Activated CD8-positive, alpha-beta memory T cell treated with anti-CD3 and anti-CD28 coated beads, Interleukin-2, amount 10 ng/mL, durations not matched to agents 7 days and 5 days (primary cell): ENCODE measurements at regions not wholly inside any gene's neighbourhood (a gene's known extent, or its start where the extent isn't known, plus 50 kb on each side); places are given as distances from the start of the nearest gene placed in this dataset.

Experiments
- ATAC-seq: fragments of 150-1000 bp; cut with Tn5 transposase; one replicate; pipeline ENCODE4 v1.10.0; 2021; ENCODE audit warnings: moderate library complexity
- CTCF ChIA-PET: fragments of 350-600 bp; sonication (Branson Sonifier 250); formaldehyde crosslinking; loops from one replicate; lab custom pipeline; 2021; ENCODE audit warnings: antibody characterized with exemption; lab: Charles Lee
- DNase-seq: peaks from one replicate; pipeline ENCODE4 v3.0.0-alpha.2; 2020
- H3K27ac Mint-ChIP-seq: one replicate; pipeline ENCODE4 v1.8.0; 2021; ENCODE audit warnings: mild to moderate bottlenecking, mixed read lengths
- H3K27me3 Mint-ChIP-seq: one replicate; pipeline ENCODE4 v1.8.0; 2021; ENCODE audit warnings: mixed read lengths
- H3K36me3 Mint-ChIP-seq: one replicate; pipeline ENCODE4 v1.8.0; 2021; ENCODE audit warnings: mild to moderate bottlenecking, mixed read lengths
- H3K4me1 Mint-ChIP-seq: one replicate; pipeline ENCODE4 v1.8.0; 2021; ENCODE audit warnings: mixed read lengths
- H3K4me3 Mint-ChIP-seq: one replicate; pipeline ENCODE4 v1.8.0; 2021; ENCODE audit warnings: mild to moderate bottlenecking, moderate library complexity, mixed read lengths
- H3K9me3 Mint-ChIP-seq: one replicate; pipeline ENCODE4 v1.8.0; 2022; ENCODE audit warnings: low read depth, mixed read lengths

- Mint-ChIP-seq H3K9me3 (no peaks in the 10 kb centered on the region), H3K4me3 (no peak overlapping the region), H3K27me3 (no peaks in the 10 kb centered on the region), H3K4me1 (no peaks in the 10 kb centered on the region), H3K36me3 (no peaks in the 10 kb centered on the region), H3K27ac (no peak overlapping the region)
- ATAC-seq (no peak), DNase-seq (no peak)
- CTCF ChIA-PET, result no interaction called here
These were observed 883.5 kb downstream of the TBC1D22A start for GRCh38 chr22:47645923-47646322.

GRCh38 chr22:47645450-47645914 is 883.0 kb downstream of the TBC1D22A start:
- Mint-ChIP-seq H3K27ac (no peak overlapping the region), H3K27me3 (no peaks in the 10 kb centered on the region), H3K4me3 (no peak overlapping the region), H3K4me1 (no peaks in the 10 kb centered on the region), H3K9me3 (no peaks in the 10 kb centered on the region), H3K36me3 (no peaks in the 10 kb centered on the region)
- CTCF ChIA-PET, result no interaction called here
- ATAC-seq, result no peak
- DNase-seq, result no peak

DNA sequence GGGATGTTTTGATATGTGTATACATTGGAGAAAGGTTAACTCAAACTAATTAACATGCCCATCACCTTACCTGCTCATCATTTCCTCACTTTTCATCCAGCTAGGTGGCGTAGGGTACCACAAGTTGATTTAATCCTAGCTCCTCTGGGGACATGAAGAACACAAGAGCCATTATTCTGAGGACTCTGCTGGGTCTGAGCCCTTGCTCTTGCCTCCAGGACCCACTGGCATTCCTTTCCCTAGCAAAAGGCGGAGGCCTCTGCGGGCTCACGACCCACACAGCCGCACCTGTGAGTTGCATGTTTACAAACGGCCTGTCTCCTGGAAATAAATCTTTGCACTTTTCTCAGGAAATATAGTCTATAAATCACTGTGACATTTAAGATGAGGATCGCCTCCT is 871.9 kb downstream of the TBC1D22A start:
- CTCF ChIA-PET, result no interaction called here
- ATAC-seq, result no peak

DNA sequence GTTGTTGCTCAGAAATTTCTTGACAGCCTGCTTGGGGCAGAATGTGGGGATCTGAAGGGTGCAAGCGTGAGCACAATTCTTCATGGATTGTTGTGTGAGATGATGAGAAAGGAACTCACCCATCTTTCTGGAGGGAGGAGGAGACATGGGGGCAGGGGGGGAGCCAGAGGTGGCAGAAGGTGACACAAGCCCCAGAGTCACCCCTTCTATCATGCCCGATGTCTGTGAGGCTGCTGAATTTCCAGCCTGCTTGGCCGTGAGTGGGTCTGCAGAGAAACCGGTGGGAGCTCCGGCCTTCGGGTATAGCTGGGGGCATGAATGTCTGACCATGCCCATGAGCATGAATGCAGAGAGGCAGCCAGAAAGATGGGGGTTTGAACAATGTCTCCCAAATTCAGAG is 870.7 kb downstream of the TBC1D22A start:
- H3K27me3 Mint-ChIP-seq, result no peaks in the 10 kb centered on the region
- CTCF ChIA-PET, result no interaction called here
- H3K9me3 Mint-ChIP-seq, result peaks cover 3% of the 10 kb centered on the region
- DNase-seq, result no peak
- no peak overlapping the region for H3K27ac Mint-ChIP-seq
- no peak for ATAC-seq
- no peaks in the 10 kb centered on the region for H3K36me3 Mint-ChIP-seq
- no peak overlapping the region for H3K4me3 Mint-ChIP-seq
- H3K4me1 Mint-ChIP-seq, result no peaks in the 10 kb centered on the region

More for the DNA sequence above, 871.9 kb downstream of the TBC1D22A start:
- DNase-seq, result no peak
- H3K27ac Mint-ChIP-seq, result no peak overlapping the region
- H3K4me3 Mint-ChIP-seq, result no peak overlapping the region
- no peaks in the 10 kb centered on the region for H3K4me1 Mint-ChIP-seq
- no peaks in the 10 kb centered on the region for H3K36me3 Mint-ChIP-seq
- peaks cover 7% of the 10 kb centered on the region for H3K9me3 Mint-ChIP-seq
- no peaks in the 10 kb centered on the region for H3K27me3 Mint-ChIP-seq

GRCh38 chr22:47632701-47633100 is 870.3 kb downstream of the TBC1D22A start:
- CTCF ChIA-PET, result no interaction called here
- ATAC-seq (no peak), DNase-seq (no peak)
- Mint-ChIP-seq H3K4me3 (no peak overlapping the region), H3K27ac (no peak overlapping the region), H3K27me3 (no peaks in the 10 kb centered on the region), H3K36me3 (no peaks in the 10 kb centered on the region), H3K4me1 (no peaks in the 10 kb centered on the region), H3K9me3 (peaks cover 3% of the 10 kb centered on the region)

DNA sequence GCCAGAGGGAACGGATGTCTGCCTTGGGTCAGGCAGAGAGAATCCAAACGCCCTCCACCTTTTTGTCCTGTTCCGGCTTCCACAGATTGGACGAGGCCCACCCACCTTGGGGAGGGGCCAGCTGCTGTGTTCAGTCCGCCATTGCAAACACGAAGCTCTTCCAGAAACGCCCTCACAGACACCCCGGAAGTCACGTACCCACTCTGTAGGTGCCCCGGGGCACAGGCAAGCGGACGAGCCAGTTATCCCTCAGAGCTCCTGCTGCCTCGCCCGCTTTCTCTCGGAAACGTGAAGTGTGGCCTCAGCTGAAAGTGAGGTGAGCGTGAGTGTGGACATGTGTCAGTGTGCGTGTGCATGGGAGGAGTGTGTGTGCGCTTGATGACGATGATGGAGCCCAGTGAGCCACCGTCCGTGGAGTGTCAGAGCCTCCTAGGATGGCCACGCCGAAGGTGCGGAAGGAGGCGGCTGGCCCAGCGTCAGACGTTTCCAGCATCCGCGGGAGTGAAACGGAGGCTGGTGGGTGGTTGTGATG is 869.2 kb downstream of the TBC1D22A start:
- no peak overlapping the region for H3K4me3 Mint-ChIP-seq
- DNase-seq (no peak), ATAC-seq (no peak)
- CTCF ChIA-PET, result no interaction called here
- no peak overlapping the region for H3K27ac Mint-ChIP-seq
- H3K36me3 Mint-ChIP-seq, result no peaks in the 10 kb centered on the region
- H3K27me3 Mint-ChIP-seq, result no peaks in the 10 kb centered on the region
- H3K9me3 Mint-ChIP-seq, result no peaks in the 10 kb centered on the region
- H3K4me1 Mint-ChIP-seq, result no peaks in the 10 kb centered on the region

DNA sequence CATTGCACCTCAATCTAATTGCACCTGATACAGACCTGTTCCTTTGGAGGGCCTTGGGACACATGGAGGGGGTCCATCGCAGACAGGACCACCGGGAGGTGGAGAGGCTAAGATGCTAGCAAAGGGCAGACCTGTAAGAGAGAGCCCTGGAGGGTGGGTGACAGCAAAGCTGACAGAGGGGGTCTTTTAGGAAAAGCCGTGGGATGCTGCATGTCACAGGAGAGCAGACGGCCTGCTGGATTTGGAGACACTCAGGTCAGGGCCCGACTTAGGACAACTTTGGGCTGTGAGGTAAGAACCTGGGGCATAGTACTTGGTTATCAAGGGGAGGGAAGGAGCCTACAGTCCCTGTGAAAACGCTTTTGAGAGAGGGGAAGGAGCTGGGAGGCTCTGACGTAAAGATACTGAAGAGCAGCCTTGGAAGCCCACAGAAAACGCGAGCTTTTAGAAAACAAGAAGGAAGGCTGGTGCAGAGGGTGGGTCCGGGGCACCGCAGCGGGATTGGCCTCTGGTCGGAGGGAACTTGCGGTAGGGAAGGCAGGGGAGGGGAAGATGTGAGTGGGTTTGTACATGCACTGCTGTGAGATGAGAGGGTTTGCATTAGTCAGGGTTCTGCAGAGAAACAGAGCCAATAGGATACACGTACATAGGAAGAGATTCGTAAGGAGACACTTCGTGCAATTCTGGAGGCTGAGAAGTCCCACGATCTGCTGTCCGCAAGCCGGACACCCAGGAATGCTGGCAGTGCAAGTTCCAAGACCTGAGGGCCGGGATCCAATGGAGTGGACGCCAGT is 868.5 kb downstream of the TBC1D22A start:
- CTCF ChIA-PET, result no interaction called here
- DNase-seq, result no peak
- no peaks in the 10 kb centered on the region for H3K9me3 Mint-ChIP-seq
- H3K4me1 Mint-ChIP-seq, result no peaks in the 10 kb centered on the region
- no peak overlapping the region for H3K4me3 Mint-ChIP-seq
- H3K27ac Mint-ChIP-seq, result no peak overlapping the region
- no peaks in the 10 kb centered on the region for H3K27me3 Mint-ChIP-seq
- H3K36me3 Mint-ChIP-seq, result no peaks in the 10 kb centered on the region
- no peak for ATAC-seq

- H3K4me1 Mint-ChIP-seq, result no peaks in the 10 kb centered on the region
- ATAC-seq, result no peak
- no peaks in the 10 kb centered on the region for H3K36me3 Mint-ChIP-seq
- CTCF ChIA-PET, result no interaction called here
- H3K9me3 Mint-ChIP-seq, result no peaks in the 10 kb centered on the region
- no peaks in the 10 kb centered on the region for H3K27me3 Mint-ChIP-seq
- H3K4me3 Mint-ChIP-seq, result no peak overlapping the region
- H3K27ac Mint-ChIP-seq, result no peak overlapping the region
- no peak for DNase-seq
These were observed 867.6 kb downstream of the TBC1D22A start for GRCh38 chr22:47629791-47630655.

- no peak for ATAC-seq
- H3K9me3 Mint-ChIP-seq, result no peaks in the 10 kb centered on the region
- H3K27me3 Mint-ChIP-seq, result no peaks in the 10 kb centered on the region
- no peak overlapping the region for H3K27ac Mint-ChIP-seq
- peak; percentile 11 for DNase-seq
- CTCF ChIA-PET, result no interaction called here
- H3K4me1 Mint-ChIP-seq, result no peaks in the 10 kb centered on the region
- no peak overlapping the region for H3K4me3 Mint-ChIP-seq
- H3K36me3 Mint-ChIP-seq, result no peaks in the 10 kb centered on the region
These were observed 866.8 kb downstream of the TBC1D22A start for GRCh38 chr22:47629273-47629711.

- DNase-seq (peak; percentile 12), ATAC-seq (no peak)
- CTCF ChIA-PET, result no interaction called here
- Mint-ChIP-seq H3K9me3 (no peaks in the 10 kb centered on the region), H3K36me3 (no peaks in the 10 kb centered on the region), H3K4me1 (no peaks in the 10 kb centered on the region), H3K27ac (no peak overlapping the region), H3K4me3 (no peak overlapping the region), H3K27me3 (no peaks in the 10 kb centered on the region)
These were observed 866.2 kb downstream of the TBC1D22A start for GRCh38 chr22:47628477-47629272.

DNA sequence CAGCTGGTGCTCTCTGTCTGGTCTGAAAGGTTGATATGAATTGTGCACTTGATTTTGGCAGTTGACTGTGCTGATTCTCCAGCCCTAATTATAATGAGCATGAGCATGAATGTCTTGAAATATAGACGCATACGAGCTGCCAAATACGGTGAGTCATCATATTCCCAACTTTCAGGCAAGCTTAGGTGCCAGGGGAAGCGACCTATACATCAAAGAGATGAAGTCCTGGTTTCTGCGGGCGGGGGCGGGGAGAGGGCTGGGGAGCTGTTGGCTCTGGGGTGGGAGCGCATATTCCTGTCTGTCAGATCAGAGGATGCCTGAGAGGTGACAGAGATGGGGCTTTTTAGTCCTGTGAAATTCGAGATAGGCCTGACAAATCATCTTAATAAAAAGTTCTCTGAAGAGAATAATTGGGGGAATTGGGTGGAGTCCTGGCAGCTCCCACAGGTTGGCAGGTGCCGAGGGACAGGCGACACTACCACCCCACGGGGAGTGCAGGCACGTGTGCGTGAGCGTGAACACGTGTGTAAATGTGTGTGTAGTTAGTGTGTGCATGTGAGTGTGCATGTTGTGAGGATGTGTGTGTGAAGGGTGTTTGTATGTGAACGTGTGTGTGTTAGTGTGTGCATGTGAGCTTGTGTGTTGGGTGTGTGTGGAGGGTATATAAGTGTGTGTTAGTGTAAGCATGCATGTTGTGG is 865.3 kb downstream of the TBC1D22A start:
- no peak overlapping the region for H3K27ac Mint-ChIP-seq
- no peak overlapping the region for H3K4me3 Mint-ChIP-seq
- no peaks in the 10 kb centered on the region for H3K4me1 Mint-ChIP-seq
- CTCF ChIA-PET, result no interaction called here
- H3K27me3 Mint-ChIP-seq, result no peaks in the 10 kb centered on the region
- no peak for ATAC-seq
- no peaks in the 10 kb centered on the region for H3K36me3 Mint-ChIP-seq
- DNase-seq, result no peak
- H3K9me3 Mint-ChIP-seq, result no peaks in the 10 kb centered on the region

- no peaks in the 10 kb centered on the region for H3K9me3 Mint-ChIP-seq
- H3K27ac Mint-ChIP-seq, result no peak overlapping the region
- H3K4me3 Mint-ChIP-seq, result no peak overlapping the region
- no peaks in the 10 kb centered on the region for H3K27me3 Mint-ChIP-seq
- DNase-seq (peak; percentile 33), ATAC-seq (no peak)
- no peaks in the 10 kb centered on the region for H3K4me1 Mint-ChIP-seq
- H3K36me3 Mint-ChIP-seq, result no peaks in the 10 kb centered on the region
- CTCF ChIA-PET, result no interaction called here
These were observed 864.3 kb downstream of the TBC1D22A start for GRCh38 chr22:47626428-47627390.
